DND-41 (cell line): ENCODE measurements at regions not wholly inside any gene's neighbourhood (a gene's known extent, or its start where the extent isn't known, plus 50 kb on each side); places are given as distances from the start of the nearest gene placed in this dataset.

Experiments
- EZH2 ChIP-seq: IDR thresholded peaks from 3 replicates; pipeline ENCODE4 v1.6.1; 2012; ENCODE audit warnings: borderline replicate concordance, low read depth, mild to moderate bottlenecking, moderate library complexity, low read length, inconsistent platforms; ENCODE audit not compliant: severe bottlenecking
- TF ChIP-seq, protein P1 (sequence below): IDR thresholded peaks from 2 replicates; pipeline ENCODE4 v1.5.1; 2012; ENCODE audit warnings: borderline replicate concordance, low read length, moderate library complexity, mild to moderate bottlenecking; ENCODE audit not compliant: poor library complexity, severe bottlenecking; ENCODE audit errors: extremely low read depth

DNA sequence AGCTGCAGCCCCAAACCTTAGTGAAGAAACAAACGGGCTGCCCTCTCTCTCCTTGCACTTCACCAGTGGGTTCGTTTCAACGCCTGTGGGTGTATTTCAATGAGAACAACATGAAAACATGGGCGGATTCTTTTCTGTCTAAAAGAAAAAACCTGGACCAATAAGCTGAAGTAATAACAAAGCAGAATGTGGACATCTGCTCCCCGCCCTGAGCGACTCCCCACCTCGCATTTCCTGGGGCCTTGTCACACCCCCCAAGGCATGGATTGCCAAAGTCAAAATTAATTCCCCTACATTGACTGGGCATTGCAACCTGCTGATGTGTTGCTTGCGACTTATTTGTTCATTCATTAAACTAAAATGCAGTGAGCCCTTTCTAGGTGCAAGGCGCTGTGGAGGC is 142.9 kb downstream of the BCOR start:
- TF ChIP-seq, protein P1, sequence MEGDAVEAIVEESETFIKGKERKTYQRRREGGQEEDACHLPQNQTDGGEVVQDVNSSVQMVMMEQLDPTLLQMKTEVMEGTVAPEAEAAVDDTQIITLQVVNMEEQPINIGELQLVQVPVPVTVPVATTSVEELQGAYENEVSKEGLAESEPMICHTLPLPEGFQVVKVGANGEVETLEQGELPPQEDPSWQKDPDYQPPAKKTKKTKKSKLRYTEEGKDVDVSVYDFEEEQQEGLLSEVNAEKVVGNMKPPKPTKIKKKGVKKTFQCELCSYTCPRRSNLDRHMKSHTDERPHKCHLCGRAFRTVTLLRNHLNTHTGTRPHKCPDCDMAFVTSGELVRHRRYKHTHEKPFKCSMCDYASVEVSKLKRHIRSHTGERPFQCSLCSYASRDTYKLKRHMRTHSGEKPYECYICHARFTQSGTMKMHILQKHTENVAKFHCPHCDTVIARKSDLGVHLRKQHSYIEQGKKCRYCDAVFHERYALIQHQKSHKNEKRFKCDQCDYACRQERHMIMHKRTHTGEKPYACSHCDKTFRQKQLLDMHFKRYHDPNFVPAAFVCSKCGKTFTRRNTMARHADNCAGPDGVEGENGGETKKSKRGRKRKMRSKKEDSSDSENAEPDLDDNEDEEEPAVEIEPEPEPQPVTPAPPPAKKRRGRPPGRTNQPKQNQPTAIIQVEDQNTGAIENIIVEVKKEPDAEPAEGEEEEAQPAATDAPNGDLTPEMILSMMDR, result no peak
- no peak for TF ChIP-seq EZH2
